DMS114 treated with DMSO at 0.1 percent for 48 hours (cell line): ENCODE measurements at regions not wholly inside any gene's neighbourhood (a gene's known extent, or its start where the extent isn't known, plus 50 kb on each side); places are given as distances from the start of the nearest gene placed in this dataset.

Experiments
- DNase-seq: peaks from one replicate; lab custom pipeline; 2025; ENCODE audit not compliant: unreplicated experiment; lab: John Stamatoyannopoulos, UW

DNA sequence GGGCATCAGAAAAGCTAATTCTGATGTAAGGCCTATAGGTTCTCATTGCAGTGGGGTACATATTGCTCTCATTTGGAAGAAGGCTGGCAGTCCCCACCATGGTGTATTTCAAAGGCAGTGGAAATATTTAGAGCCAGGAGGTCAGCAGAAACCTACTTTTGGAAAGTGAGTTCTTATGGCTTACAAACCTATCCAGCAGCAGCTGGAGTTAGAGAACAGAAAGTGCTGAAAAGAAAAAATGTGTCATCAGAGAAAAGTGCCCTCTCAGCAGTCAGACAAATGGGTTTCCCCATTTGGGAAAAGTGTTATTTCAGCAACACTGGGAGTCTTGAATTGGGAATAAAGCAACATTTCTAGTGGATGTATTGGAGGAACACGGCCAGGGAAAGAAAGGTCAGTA is 105.7 kb upstream of the IGFBP3 start:
- DNase-seq, result no peak

DNA sequence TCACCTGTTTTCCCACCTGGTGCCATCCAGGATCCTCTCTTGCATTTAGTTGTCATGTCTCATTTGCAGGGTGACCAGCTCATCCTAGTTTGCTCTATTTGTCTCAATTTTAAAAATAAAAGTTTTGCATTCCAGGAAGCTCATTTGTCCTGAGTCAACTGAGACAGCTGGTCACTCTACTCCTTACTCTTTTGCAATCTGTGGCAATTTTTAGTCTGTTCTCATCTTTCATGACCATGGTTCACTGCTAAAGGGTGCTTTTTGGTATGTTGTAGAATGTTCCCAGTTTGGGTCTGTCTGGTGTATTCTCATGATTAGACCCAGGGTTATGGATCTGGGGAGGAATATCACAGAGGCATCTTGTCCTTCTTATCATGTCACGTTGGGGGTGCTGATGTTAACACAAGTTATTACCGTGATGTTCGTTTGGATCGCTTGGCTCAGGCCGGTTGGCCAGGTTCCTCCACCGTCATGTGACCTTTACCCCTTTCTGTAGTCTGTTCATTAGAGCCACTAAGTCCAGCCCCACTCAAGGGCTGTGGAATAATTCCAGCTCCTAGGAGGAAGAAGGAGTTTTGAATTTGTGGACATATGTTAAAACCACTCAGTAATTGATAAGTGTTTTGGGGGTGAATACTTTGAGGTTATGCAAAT is 103.3 kb upstream of the IGFBP3 start:
- DNase-seq, result no peak

DNA sequence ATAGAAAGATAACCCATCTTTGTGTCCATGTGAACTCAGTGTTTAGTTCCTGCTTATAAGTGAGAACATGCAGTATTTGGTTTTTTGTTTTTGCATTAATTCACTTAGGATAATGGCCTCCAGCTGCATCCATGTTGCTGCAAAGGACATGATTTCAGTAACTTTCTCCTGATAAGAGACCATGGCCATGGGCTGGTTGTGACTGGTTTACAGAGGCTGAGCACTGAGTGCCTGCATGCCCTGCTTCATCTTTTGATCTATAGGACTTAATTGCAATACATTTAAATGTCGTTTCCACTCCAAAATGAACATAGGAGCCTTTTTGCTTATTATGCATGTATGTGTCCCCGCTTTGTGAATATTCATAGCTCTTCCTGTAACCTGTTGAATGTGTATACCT is 101.3 kb upstream of the IGFBP3 start:
- no peak for DNase-seq

DNA sequence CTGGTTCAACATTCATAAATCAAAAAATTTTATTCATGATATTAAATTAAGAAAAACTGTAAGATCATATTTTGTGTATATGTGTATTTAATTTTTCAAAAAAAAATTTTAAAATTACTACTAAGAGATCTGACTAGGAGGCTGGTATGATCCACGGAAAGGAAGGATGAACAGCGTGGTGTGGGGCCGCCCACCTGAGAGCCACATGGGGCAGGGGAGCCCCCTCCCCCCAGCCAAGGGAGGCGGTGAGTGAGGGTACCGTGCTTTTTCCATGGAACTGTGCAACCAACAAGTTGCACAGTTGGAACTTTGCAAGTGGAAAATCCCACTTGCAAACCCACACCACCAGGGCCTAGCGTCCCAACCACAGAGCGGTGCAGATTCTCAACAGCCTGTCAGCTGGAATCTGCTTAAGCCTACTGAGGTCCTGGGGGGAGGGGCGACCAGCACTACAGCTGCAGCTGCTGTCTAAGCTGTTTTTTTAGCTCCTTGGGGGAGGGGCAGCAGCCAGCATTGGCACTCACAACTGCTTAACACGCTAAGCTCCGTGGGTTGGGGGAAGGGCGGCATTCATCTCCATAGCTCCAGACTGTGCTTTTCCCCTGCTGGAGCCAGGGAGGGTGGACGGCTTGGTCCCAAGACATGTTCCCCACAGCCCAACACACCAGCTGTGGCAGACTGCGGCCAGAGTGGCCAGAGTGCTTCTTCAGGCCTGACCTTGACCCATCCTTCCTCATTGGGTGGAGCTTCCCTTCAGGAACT is 94.2 kb upstream of the IGFBP3 start:
- no peak for DNase-seq

DNA sequence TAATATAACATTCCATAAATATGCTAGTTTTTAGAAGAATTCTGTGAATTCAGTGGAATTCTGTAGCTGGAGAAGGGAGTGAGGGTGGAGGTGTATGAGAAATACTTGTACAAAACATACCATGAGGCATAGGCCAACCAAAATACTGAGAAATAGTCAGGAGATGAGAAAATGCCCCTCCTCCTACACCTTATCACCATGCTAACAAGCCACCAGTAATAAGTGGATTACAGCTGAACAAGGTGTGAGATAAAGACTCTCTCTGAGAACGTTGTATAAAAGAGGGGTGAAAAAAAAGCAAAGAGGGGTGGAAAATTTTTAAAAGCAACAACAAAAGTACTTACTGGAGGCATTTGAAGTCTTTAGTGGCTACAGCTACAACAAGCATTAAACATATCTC is 90.4 kb upstream of the IGFBP3 start:
- no peak for DNase-seq

DNA sequence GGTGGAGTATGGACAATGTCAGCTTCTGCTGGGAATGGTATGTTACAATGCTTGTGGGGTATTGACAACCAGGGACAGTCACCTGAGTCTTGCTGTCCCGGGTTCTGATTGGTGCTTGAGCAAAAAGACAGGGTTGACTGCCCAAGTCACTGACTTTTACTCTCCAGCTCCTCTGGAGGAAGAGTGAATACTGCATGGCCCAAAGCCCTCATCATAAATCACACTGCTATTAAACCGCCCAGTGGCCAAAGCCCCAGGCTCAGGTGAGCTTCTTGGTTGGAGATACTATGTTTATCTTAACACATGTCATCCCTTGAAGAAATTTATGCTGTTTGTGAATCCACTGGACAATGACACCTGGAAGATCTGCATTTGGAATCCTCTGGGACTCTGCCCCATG is 90.0 kb upstream of the IGFBP3 start:
- no peak for DNase-seq

DNA sequence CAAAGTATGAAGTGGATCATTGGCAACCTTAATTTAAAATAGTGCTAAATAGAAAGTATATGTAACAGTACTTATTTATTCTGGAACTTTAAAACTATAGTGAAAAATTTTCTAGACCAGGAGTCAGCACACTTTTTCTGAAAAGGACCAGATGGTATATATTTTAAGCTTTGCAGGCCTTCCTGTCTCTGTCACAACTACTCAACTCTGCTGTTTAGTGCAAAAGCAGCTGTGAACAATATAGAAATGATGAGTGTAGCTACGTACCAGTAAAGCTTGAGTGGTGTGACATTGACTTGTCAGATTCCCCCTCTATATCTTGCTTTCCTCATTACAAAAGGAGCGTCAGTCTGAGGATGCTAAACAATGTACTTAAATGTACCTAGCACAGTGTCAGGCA is 88.1 kb upstream of the IGFBP3 start:
- no peak for DNase-seq

DNA sequence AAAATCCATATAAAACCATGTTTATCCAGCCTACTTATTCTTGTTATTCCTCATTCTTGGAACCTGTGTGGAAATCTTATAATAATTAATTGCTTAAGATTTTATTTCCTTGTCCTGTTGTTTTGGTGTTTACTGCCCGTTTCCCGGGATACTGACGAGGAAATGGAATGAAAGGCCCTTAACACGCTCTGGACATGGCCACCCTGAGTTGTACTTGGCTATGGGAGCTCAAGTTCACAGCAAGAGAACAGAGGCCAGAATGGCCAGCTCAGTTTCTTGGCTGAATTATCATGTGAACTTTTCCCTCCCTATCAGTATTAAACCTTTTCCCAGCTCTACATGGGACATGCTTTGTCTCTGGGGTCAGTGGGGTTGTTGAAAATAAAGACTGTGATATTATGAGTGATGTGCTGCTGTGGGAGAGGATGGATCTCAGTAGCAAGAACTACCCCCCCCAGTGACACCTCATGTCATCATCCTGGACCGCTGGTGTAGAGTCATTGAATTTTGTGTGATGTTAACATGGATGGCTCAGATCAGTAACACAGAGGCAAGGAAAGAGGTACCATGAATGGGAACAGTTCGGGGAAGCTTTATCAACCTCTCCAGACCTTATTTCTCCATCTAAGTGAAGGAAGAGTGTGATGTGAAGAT is 87.0 kb upstream of the IGFBP3 start:
- DNase-seq, result no peak

DNA sequence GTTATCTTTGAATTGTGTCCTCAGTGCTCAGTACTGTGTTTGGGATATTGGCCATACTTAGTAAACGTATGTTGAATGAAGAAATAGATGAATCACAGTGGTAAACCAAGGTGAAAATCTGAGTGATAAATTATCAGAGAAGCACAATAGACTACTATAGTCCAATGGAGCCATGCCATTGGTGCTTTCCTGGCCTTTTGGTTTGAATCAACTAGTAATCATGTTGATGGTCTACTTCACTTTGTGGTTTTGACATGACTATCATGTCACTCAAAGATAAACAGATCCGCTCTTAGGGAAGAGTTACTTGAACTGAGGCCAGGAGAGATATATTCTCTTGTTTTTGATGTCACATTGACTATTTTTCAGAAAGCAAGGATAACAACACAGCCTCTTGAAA is 86.1 kb upstream of the IGFBP3 start:
- DNase-seq, result no peak

DNA sequence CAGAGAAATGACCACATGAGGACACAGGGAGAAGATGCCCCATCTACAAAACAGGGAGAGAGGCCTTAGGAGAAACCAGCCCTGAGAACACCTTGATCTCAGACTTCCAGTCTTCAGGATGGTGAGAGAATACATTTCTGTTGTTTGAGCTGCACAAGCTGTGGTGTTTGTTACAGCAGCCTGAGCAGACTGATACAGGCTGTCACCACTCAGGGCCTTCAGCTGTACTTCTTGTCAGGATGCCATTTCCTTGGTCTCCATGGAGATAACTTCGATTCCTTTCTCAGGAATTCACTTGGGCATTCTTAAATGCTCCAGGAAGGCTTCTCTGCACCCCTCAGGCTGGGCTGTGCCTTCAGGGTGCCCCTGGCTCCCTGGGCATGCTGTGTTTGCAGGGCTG is 85.7 kb upstream of the IGFBP3 start:
- no peak for DNase-seq

DNA sequence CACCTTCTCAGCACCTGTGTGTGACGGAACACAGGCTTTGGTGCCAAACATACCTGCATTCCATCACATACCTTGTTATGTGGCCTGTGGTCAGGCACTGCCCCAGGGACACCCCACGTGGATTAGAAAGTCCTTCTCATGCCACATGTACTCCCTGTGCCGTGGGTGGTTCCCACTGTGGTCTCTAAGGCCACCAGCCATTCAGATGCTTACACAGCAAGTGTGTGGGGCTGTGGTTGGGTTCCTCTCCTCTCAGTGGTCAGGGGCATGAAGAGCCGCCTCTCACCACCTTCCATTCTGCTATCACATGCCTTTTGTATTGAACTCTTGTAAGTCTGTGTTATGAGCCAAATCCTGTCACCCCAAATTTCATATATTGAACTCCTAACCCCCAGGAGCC is 85.1 kb upstream of the IGFBP3 start:
- no peak for DNase-seq

DNA sequence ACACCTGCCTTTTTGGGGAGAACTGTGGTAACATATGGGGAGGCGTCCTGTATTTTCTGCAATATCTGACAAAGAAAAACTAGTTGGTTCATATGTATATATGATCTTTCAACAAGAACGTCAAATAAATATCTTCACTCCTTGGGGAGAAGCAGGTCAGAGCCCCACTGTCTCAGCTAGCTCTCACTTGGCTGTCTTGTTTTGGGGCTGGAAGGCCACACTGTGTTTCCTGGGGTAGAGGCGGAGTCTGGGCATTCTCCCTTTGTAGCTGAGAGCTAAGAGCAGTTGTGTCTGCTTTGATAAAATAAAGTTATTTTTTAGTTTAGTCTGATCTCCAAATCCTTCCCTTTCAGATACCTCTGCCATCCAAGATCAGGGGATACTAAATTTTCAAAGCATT is 83.9 kb upstream of the IGFBP3 start:
- no peak for DNase-seq

DNA sequence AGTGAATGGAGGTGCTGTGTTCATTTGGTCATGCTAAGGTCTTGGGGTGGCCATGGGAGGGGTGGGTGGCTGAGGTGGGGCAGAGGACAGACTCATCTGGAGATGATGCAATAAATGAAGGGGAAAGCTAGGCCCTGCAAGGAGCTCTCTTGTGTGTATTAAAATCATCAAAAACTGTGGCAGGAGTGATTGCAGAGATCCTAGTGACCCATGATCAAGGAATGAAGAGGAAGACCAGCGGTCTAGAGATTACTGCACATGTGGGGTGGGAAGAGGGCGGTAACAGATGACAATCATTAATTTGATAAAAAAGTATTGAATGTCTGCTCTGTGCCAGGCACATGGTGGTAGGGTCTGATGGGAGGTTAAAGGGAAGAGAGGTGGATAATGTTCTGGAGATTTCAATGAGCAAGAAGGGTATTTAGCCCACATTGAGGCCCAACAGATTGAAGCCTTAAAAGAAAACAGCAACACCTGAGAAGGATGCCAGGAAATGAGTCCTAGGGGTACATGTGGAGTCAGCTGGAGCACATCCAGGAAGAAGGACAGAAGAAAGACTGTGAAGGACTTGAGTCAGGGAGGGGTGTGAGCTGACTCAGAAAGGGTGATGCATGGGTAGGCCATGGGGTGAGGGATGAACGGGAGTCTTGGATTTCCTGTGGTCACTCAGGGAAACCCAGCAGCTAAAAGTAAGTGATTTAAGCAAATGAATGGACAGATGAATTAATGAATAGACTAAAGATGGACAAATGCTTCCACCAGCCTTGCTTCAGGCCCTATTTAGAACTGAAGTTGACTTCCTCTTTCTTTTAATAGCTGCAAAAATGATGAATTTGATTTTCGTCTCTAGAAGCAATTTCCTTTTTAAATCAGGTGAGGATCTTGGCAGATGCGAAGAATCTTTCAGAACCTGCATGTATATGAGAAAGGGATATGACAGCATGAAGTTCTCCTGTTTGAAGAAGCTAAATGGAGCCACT is 83.1 kb upstream of the IGFBP3 start:
- DNase-seq, result no peak

DNA sequence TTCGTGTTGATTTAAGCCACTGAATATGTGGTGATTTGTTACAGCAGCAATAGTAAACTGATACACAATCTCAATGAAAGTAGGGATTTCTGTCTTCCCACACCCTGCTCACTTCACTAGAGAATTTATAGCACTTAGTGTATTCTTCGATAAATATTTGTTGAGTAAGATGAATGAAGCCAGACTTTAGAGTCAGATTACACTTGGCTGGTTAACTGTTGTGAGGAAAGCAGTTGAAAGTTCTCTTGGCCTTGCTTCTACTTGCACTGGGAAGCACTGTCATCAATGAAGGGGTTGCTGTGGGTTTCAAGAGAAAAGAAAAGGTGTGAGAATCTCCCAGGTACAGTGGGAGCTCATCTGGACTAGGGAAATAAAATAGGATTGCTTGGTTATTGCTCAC is 82.1 kb upstream of the IGFBP3 start:
- DNase-seq, result no peak

DNA sequence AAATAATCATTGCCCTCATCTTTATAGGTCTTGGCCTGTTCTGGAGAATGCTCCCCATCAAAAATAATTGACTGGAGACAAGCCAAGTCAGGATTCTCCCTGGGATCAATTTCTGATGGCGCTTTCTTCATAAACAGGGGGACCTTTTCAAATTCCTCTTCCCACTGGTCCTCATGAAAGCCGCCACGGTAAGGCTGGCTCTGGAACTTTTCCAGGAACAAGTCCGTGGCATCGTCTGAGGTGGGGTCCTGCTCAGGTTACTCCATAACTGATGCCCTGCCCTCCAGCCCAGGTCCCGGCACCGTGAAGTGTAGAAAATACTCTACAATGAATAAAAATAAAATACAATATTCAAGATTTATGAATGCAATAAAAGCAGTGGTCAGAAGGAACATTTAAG is 79.4 kb upstream of the IGFBP3 start:
- DNase-seq, result no peak

DNA sequence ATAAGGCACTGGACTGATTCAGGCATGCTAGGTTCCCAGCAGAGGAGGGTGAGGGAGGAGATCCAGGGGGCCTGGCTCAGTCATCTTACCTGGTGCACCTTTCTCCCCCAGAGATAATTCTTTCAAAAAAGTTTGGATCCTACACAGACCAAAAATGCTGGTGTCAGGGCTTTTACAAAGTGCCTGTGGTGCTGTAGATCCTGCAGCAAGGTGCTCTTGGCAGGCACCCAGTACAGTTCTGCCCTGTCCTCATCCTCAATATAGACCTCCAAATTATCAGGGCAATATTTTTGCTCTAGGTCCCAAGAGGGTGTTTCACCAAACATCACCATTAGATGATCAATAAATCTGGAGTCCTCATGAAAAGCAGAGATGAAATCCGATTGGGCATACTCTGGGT is 78.5 kb upstream of the IGFBP3 start:
- DNase-seq, result no peak

DNA sequence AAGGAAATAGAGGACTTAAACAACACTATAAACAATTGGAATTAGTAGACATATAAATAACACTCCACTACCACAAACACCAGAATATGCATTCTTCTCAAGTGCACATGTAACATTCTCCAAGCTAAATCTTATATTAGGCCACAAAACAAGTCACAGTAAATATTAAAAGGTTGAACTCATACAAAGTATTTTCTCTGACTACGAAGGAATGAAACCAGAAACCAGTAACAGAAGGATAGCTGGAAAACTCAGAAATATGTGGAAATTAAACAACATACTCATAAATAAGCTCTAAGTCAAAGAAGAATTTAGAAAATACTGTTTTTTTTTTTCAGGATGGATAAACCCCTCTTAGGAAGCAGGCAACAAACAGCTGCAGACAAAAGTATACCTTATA is 77.4 kb upstream of the IGFBP3 start:
- no peak for DNase-seq

DNA sequence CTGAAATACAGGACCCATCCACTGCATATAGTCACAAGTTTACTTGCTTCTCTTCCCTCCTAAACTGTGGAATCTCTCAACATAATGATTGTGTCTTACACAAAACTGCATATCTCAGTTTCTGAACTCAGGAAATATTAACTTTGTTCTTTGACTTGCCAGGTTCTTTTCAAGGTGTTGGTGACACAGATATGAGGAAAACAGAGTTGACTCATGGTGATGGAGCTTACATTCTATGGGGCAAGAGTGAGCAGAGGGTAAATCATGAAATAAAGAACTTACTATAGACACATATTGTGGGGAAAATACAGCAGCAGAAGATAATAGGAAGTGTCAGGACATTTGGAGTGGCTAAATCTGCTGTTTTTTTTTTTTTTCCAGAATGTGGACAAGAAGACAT is 72.5 kb upstream of the IGFBP3 start:
- no peak for DNase-seq

DNA sequence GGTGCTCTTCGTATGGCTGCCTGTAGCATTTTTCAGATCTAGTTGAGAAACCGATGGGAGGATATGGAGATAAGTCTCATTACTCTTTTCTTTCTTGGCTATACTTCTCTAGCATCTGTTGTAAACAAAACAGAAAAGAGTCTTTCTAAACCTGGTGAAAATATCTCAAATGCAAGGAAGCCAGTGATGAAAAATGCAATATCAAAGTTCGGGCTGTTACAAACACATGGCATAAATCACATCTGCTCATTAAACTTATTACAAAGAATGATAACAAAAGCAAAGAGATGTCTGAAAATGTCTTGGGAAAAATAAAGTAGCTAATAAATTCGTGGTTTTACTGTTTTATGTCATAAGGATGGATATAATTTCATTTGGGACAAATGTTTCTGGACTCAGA is 71.8 kb upstream of the IGFBP3 start:
- no peak for DNase-seq

DNA sequence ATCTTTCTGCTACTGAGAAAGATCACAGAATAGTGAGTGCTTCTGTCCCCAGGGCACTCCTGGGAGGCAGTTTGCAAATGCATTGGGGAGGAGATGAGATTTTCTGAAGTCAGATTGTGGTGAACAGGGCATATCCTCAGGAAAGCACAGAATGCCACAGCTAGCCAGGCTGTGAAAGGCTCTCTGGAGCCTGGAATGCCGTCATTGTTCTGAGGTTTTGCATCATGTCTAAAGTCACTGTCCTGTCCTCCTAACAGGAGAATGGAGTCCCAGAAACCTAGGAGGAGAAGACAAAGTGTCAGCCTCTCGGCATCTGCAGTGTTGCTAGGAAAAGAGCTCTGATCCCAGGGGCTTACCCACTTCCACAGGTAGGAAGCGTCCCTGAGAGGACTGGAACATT is 69.2 kb upstream of the IGFBP3 start:
- DNase-seq, result no peak

DNA sequence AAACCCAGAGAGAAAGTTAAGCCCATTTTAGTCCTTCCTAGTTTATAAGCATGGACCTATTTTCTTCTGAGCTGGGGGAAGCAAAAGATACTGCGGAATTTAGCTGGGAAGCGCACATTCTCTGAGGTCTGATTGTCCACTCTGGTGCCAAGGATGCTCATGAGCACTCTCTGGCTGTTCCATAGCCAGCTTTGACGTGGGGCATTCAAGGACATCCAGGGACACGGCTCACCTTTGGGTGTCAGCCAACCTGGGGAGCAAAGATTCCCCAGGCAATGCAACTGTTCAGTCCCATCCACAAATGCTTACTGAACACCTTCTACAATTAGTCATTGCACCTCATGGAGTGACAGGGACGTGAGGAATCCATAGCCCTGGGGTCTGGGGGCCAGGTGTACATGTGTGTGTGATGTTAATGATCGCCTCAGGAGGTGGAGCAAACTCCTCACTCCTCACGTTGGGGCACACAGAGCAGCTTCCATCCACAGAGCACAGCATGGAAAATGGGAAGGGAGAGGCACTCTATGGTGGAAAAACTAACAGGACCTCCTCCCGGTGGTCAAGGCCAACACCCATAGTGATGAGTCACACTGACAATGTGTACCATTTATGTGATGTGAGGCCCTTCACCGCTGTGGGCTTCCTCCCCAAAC is 67.5 kb upstream of the IGFBP3 start:
- no peak for DNase-seq
